GM19043 (cell line): ENCODE measurements at regions not wholly inside any gene's neighbourhood (a gene's known extent, or its start where the extent isn't known, plus 50 kb on each side); places are given as distances from the start of the nearest gene placed in this dataset.
A peak's percentile ranks its signal among the peaks of the same experiment; 100 is the strongest.

Experiments used
- ATAC-seq: cut with Tn5 transposase; IDR thresholded peaks from one replicate; pipeline ENCODE4 v1.9.1; 2021; ENCODE audit warnings: low read depth; ENCODE audit not compliant: unreplicated experiment

DNA sequence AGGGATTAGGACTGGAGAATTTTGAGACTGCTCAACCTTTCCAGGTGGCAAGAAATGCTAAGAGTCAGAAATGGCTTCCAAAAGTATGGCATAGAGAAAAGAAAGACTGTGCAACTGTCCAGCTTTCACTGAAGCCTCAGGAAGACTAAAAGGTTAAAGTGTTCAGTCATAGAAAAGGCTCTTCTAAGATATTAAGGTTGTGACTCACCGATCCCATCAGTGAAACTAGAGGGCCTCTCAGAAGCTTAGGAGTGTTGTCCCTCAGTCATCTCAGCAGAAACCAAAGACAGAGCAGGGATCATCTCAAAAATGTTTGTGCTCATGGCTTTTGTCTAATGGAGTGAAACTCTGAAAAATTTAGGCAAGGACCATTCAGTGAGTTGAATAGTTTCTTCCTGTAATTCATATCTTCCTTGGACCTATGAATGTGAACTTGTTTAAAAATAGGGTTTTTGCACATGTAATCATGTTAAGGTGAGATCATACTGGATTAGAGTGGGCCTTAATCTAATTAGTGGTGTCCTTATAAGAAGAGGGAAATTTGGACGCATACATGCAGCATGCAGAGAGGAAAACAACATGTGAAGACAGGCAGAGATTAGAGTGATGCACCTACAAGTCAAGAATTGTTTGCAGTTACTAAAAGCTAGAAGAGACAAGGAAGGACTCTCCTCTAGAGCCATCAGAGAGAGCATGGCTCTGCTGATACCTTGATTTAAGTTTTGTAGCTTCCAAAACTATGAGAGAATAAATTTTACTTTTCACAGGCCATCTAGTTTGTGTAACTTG is 71.3 kb downstream of the RPE65 start:
- ATAC-seq: no peak

DNA sequence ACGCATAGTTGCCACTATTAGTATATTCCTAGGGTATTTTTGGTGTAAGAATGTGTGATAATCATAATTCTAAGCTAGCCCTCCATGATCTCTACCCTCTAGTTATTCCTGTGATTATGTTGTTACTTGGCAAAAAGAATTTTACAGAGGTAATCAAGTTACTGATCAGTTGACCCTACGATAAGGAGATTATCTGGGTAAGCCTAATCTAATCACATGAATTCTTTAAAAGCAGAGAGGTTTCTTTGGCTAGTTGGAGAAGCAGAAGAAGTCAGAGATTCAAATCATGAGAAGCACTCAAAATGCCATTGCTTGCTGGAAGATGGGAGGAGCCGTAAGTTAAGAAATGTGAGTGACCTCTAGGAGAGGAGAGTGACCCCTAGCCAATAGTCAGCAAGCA is 72.7 kb downstream of the RPE65 start:
- ATAC-seq: no peak

DNA sequence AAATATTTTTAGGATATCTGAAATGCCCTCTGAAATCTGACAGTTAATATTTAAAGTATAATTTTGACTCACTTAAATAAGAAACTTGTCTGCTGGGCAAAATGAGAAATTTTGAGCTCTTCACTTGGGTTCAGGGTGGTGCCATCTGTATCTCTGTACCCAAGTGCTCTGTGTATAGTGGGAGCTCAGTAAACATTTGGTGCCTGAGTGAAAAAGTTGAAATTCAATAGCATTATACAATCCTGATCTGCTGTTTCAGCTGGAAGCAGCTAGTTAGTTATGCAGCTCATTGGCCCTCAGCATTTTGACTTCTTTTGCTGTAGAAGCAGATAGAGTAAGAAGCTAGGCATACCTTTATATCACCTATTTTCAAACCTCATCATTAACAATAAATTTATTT is 73.3 kb downstream of the RPE65 start:
- no peak for ATAC-seq

DNA sequence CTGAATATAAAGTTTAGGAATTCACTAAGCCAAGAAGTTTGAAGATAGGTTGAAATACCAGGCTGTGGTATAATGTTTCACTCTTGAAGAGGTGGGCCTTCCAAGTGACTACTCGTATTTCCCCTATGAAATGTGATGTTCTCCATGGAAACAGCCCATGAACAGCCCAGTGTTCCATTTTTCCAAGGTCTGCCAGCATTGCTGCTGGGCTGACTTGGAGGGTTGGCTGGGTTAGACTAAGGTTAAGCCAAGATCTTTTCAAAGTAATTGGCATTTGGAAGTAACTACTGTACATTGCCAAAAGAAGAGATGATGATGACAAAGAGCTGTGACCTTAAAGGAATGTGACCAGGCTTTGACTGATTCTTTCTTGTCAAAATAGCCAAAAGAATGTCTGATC is 73.8 kb downstream of the RPE65 start:
- ATAC-seq: no peak

DNA sequence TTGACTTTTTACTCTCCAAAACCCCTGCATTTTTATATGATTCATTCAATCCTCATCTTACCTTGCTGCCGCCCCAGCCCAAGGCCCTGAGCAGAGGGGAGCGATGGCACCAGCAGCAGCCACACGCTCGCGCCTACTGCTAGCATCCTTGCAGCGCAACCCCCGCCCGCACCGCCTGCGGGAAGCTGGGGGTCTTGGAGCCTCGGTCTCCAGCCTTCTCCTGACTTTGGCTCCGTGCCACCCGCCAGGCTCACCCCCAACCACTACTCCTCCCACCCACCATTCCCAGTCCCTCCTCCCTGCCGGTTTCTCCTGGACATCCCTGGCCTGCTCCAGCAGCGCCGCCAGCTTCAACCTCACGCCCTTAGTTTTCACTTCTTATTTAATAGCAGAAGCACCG is 76.6 kb downstream of the RPE65 start:
- no peak for ATAC-seq

DNA sequence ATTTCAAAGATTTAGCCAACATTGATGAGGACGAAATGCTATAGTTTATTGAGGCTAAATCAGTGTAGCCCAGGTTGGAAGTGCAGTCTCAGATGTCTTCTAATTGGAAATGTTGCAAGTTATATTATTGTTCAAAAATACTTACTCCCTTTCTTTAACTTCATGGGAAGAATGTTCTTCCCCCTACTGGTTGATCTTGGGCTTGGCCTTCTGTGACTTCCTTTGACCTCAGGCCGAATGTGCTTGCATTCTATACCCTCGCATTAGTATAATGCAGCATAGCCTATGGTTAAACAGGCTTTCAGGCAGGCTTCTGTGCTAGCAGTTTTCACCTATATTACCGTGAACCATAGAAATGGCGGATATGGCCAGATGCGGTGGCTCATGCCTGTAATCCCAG is 77.3 kb downstream of the RPE65 start:
- no peak for ATAC-seq

DNA sequence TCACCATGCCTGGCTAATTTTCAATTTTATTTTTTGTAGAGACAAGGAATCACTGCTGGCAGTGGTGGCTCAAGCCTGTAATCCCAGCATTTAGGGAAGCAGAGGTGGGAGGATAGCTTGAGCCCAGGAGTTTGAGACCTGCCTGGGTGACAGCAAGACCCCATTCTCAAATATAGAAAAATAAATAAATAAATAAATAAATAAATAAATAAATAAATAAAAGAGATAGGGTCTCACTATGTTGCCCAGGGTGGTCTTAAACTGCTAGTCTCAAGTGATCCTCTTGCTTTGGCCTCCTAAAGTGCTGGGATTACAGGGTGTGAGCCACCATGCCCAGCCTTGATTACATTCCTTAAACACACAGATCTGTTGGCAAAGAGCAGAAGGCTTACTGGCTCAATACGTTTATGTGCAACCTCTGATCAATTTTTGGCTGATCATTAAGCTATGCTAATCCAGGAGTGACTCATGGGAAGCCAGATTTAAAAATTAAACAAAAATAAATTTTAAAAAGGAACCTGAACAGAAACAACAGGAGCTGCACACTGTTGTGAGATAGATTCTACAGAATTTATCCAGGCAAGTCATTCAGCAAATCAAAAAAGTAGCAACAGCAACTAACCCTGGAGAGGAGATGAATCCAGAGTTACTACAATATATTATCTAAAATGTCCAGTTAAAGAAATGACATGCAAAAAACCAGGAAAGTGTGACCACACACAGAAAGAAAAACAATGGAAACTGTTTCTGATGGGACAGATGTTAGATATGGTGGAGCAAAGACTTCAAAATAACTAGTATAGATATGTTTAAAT is 79.4 kb downstream of the RPE65 start:
- no peak for ATAC-seq

DNA sequence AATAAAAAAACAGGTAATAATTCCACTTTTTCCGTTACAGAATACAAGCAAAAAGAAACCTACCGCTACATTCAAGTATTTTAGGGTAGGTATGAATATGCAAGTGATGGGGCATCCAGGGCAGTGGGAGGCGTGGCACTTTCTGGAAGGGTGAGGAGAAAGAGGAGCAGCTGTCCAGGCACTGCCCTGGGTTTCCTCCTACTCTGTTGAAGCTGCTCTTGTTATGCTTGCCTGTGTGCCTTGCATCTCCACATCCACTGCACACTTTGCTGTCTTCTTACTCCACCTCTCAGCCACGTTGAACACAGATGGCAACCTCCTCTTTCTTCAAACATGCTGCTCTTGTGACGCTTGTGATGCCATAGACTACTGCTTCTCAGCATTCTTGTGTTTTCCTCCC is 83.2 kb downstream of the RPE65 start:
- no peak for ATAC-seq

DNA sequence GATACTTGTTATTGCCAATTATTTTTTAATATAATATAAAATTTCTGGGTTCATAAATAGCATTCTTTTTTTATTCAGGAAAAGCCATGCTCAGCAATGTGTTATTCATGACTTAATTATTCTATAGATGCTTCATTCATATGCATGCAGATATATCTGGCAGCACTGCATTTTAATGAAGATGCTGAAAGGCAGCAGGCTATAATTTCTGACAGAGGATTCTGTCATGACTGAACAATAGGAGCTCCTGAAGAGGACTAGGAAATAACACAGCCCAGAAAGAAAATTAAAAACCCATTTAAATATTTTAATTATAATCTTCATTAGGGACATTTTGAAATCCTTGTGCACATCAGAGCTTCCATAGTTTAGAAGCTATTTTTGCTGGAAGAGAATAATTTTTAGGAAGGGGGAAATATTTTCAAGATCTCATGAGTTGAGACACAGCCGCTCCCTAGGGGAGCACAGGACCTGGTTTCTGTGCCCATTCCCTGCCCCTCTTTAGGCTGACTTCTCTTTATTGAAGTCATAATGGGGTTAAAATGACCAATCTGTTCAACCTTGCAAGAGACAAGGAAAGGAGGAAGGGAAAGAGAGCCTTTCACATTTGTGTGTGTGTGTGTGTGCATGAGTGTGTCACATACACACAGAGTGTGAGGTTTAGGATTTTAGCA is 83.9 kb downstream of the RPE65 start:
- ATAC-seq: no peak

DNA sequence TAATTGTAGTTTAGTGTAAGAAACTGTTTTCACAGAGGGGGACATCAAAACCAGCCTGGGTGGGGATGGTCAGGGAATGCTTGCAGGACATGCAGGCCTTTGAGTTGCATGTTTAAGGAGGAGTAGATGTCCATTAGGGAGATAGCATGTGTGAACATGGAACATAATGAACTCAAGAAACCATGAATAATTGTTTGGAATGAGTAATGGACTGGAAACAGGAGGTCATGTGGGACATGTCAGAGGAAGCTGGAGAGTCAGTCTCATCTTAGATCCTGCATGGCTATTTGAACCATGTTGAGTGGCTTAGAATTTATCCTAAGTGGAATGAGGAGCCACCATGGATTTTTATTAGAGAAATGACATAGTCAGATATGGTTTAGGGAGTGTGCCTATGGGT is 86.4 kb downstream of the RPE65 start:
- ATAC-seq: no peak

DNA sequence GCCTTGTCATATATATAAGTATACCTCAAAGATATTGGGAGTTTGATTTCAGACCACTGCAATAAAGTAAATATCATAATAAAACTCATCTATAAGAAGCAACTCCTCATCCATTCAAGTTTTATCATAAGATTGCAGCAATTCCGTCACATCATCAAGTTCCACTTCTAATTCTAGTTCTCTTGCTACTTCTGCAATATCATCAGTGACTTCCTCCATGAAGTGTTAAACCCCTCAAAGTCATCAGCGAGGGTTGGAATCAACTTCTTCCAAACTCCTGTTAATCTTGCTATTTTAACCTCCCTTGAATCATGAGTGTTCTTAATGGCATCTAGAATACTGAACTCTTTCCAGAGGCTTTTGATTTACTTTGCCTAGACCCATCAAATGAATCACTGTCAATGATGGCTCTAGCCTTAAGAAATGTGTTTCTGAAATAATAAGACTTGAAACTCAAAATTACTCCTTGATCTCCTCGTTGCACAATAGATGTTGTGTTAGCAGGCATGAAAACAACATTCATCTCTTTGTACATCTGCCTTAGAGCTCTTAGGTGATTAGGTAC is 88.3 kb downstream of the RPE65 start:
- ATAC-seq: no peak

DNA sequence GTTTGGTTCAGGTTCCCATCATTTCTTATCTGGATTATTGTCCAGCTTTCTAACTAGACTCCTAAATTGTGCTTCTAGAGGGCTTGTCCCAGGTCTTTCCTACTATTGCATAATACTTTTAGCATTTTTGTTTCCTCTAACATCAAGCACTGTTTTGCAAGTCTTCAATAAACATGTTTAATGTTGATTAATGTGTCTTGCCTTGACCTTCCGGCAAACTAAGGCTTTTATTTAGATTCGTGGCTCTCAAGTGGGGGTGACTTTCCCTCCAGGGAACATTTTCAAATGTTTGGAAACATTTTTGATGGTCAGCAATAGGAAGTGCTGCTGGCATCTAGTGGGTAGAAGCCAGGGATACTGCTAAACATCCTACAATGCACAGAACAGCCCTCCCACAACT is 90.7 kb downstream of the RPE65 start:
- ATAC-seq: no peak

DNA sequence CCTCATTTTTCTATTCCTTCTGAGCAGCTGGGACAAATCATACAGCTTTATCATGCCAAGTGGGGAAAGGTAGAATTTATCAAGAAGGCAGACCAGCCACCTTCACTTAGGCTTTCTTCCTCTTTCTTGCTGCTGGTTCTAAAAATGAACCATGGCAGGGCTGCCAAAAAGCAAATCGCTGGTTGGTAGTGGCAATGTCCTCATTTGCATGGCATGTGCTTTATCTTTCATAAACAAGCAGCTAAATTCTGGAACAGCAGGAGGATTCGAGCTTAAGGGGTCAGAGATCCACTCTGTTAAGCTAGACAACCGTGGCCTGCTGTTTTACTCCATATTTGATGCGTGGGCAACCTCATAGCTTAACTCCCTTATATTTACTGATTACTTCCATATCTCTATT is 91.3 kb downstream of the RPE65 start:
- ATAC-seq: no peak

DNA sequence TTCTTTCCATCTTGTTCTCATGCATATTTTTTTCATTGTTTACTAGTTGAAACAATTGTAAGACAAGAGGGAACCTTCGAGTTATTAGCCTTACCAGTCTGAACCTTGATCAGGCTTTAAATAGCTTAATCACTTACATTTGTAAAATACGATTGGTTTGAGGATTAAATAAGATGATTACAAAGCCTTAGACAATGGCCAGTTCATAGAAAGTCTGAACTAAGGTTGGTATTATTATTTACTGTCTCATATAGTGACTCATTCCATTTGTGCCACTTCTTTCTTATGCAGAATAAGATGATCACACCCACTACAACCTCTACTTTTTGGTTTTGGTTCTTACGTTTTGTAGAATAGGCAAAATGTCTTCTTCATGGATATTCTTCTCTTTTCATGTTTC is 94.1 kb downstream of the RPE65 start:
- no peak for ATAC-seq

DNA sequence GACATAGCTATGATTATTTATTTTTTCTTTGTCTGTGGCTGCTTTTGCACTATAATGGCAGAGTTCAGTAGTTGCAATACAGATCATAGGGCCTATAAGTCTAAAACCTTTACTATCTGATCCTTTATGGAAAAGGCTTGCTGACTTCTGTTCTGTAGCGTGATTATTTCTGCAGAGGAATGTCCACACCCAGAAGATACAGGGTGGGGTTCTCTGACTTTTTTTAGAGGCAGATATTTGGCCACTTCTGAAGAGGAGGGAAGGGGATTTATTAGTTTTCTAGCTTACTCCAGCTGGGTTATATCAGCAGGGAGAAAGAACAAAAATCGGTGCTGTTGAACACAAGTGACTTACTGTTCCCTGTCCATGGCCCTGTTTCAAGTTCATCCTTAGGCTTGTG is 97.6 kb downstream of the RPE65 start:
- ATAC-seq: no peak

DNA sequence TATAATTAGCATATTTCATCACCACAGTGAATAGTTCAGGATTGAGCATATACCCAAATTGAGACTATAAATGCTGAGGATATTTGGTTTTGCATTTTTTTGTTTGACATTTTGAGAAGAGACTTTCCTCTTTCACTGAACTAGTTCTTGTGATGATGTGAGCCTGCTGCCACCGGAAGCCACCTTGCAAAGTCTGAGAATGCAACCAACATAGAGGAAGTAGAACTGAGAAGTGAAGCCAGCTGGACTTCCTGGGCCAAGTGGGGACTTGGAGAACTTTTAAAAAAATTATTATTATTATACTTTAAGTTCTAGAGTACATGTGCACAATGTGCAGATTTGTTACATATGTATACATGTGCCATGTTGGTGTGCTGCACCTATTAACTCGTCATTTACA is 102.3 kb downstream of the RPE65 start:
- ATAC-seq: peak; percentile 99

DNA sequence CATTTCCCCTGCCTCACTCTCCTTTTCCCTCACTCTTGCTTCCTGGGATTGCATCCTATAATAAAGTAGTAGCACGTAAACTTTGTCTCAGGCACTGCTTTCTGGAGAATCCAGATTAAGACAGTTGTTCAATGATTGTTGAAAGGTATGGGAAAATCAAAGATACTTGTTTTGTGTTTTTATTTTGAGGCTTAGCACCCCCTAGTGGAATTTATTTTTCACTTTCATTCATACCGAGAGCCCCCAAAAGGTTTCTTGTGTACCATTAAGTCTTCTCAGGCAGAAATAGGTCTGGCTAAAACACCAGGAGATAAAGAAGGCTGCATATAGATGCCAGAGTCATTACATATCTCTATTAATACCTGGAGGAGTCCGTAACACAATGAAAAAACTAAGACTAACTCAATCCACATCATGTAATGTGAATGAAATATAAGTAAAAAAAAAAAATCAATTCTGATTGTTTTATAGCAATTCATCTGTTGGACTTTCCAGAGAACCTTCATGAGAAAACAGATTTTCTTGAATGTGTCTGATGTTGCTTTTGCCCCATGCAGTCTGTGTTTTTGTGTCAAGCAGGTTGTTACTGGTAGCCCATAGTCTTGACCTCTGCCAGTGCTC is 103.5 kb downstream of the RPE65 start:
- ATAC-seq: no peak

DNA sequence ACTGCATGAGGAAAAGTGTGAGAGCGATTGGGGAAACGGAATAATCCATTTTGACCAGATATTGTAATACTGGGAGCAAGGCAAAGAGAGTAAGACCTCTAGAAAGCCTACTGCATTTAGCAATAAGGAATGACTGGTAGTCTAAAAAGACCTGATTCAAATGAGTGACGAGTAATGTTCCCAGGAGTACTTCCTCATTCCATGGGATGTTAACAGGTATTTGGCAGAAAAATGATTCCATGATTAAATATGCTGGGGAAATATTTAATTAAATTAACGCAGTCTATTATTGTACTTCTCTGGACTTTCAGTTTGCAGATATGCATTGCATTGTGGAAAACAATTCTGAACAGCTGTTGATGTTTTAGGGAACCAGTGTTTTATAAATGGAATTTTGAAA is 105.5 kb downstream of the RPE65 start:
- ATAC-seq: no peak

DNA sequence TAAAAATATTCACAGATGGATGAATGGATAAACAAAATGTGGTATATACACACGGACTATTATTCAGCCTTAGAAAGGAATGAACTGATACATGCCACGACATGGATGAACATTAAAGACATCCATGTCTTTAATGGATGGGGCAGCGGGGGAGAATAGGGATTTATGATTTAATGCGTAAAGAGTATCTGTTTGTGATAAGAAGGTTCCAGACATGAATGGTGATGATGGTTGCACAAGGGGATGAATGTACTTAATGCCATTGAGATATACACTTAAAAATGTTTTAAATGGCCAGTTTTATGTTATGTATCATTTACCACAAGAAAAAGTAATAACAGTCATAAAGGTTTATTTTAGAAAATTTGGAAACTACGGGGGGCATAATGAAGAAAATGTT is 108.6 kb upstream of the WLS start:
- no peak for ATAC-seq

DNA sequence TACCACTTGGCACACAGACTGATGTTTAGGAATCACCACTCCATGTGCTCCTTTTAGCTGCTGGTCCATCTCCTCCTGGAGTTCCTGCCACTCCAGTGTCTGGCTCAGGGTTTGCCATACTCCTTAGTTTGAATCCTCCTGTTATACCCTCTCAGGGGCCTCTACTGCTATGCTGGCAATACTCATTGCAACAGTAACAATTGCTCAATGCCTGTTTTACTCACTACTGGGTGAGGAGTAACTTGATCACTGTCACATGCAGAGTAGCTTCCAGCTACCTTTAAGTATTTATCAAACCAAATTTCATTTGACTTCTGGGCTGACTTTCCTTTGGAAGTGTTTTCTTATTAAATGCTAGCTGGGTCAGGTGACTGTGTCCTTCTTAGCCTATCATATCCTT is 107.2 kb upstream of the WLS start:
- ATAC-seq: no peak

DNA sequence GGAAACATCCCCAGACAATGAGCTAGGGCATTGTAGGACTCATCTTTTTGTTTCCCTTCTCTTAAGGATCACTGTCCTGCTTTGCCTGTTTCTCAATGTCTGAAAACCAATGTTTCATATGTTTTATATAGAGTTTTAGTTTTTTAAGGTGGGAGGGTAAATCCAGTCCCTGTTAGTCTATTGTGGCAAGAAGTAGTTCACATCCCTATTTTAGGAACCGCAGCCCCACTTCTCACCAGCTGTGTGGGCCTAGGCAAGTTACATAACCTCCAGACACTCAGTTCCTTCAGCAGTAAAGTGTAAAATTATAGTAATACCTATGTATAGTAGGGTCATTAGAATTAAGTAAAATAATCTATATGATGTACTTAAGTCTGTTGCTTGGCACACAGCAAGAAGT is 105.8 kb upstream of the WLS start:
- no peak for ATAC-seq
